BJ (cell line): ENCODE measurements at regions not wholly inside any gene's neighbourhood (a gene's known extent, or its start where the extent isn't known, plus 50 kb on each side); places are given as distances from the start of the nearest gene placed in this dataset.

ENCODE experiments used
- CTCF ChIA-PET: fragments of 350-600 bp; formaldehyde crosslinking; extraction: SDS; loops from one replicate; lab custom pipeline; 2021; ENCODE audit warnings: antibody characterized with exemption, inconsistent platforms; lab: Yijun Ruan, JAX
- POLR2A ChIA-PET: fragments of 300-600 bp; sonication (Branson Sonifier 250); formaldehyde crosslinking; extraction: SDS; loops from one replicate; lab custom pipeline; 2021; ENCODE audit warnings: antibody characterized with exemption; lab: Charles Lee
- DNase-seq: peaks from one replicate; pipeline ENCODE4 v3.0.0-alpha.2; 2011; ENCODE audit warnings: low read depth
- H3K27me3 ChIP-seq: 2 replicates; pipeline ENCODE4 v1.6.0; 2011; ENCODE audit warnings: low read length; ENCODE audit not compliant: control insufficient read depth, insufficient read depth
- H3K36me3 ChIP-seq: 2 replicates; pipeline ENCODE4 v1.5.1; 2011; ENCODE audit warnings: low read length; ENCODE audit not compliant: control insufficient read depth, insufficient read depth
- H3K4me3 ChIP-seq: 2 replicates; pipeline ENCODE4 v1.5.1; 2011; ENCODE audit warnings: low read depth, mild to moderate bottlenecking, control low read depth, low read length
- TF ChIP-seq, protein P1 (sequence below): IDR thresholded peaks from 2 replicates; pipeline ENCODE4 v1.5.1; 2011; ENCODE audit warnings: low read depth, mild to moderate bottlenecking, control low read depth, inconsistent platforms, low read length, moderate library complexity; ENCODE audit not compliant: insufficient read depth

DNA sequence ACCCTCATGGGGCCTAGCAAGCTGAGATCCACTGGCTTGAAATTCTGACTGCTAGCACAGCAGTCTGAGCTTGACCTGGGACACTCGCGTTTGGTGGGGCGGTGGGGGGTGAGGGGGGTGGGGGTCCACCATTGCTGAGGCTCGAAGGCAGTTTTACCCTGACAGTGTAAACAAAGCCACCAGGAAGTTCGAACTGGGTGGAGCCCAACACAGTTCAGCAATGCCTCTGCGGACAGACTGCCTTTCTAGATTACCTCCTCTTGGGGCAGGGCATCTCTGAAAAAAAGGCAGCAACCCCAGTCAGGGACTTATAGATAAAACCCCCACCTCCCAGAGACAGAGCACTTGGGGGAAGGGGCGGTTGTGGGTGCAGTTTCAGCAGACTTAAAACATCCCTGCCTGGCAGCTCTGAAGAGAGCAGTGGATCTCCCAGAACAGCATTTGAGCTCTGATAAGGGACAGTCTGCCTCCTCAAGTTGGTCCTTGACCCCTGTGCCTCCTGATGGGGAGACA is 149.7 kb upstream of the TANK start:
- Histone ChIP-seq H3K4me3 (no peak overlapping the region), H3K27me3 (peaks cover 1% of the 10 kb centered on the region; the same call in 1 of the 2 replicates), H3K36me3 (no peaks in the 10 kb centered on the region)
- POLR2A ChIA-PET = no interaction called here
- CTCF ChIA-PET = interaction anchor here (1.0 to 1.7 kb wide), 2 partner anchors 740 to 900 kb away, joined by 3 read pairs; no protein-coding TSS in a partner anchor
- TF ChIP-seq, protein P1, sequence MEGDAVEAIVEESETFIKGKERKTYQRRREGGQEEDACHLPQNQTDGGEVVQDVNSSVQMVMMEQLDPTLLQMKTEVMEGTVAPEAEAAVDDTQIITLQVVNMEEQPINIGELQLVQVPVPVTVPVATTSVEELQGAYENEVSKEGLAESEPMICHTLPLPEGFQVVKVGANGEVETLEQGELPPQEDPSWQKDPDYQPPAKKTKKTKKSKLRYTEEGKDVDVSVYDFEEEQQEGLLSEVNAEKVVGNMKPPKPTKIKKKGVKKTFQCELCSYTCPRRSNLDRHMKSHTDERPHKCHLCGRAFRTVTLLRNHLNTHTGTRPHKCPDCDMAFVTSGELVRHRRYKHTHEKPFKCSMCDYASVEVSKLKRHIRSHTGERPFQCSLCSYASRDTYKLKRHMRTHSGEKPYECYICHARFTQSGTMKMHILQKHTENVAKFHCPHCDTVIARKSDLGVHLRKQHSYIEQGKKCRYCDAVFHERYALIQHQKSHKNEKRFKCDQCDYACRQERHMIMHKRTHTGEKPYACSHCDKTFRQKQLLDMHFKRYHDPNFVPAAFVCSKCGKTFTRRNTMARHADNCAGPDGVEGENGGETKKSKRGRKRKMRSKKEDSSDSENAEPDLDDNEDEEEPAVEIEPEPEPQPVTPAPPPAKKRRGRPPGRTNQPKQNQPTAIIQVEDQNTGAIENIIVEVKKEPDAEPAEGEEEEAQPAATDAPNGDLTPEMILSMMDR = no peak
- no peak for DNase-seq

DNA sequence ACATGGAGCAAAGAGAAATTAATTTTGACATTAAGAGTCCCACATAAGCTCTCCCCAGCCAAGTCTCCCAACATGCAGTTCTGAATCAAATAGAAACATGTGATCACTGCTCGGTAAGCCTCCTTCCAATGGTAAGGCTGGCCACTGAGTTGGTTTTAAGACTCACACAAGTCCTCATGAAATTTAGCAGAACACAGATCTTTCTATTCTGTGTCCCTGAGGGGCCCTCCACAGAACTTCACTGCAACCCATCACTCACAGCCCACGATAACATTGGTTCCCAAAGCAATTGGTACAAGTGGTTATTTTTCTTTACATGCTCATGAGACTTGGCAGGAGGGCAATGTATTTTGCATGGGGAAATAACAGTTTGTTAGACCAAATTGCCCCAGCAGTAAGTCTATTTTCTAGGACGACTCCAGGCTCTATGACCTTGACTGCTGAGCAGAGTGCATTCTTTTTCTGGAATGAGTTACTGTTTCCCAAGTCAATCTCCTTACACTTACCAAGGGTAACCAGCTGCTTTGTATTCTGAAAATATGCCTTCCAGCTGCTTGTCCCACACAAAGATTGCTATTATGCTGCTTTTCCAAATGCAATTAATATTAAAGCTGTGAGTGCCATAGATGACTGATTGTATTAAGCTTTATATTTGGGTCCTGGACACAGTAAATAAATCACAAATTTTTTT is 142.3 kb upstream of the TANK start:
- TF ChIP-seq, protein P1 = no peak
- H3K36me3 ChIP-seq = no peaks in the 10 kb centered on the region
- DNase-seq = no peak
- no peaks in the 10 kb centered on the region for H3K27me3 ChIP-seq
- CTCF ChIA-PET = interaction anchor here (0.9 to 1.5 kb wide), 4 partner anchors 10 to 46 kb away, joined by 3 to 6 read pairs (median 4); no protein-coding TSS in a partner anchor
- POLR2A ChIA-PET = no interaction called here
- H3K4me3 ChIP-seq = no peak overlapping the region

DNA sequence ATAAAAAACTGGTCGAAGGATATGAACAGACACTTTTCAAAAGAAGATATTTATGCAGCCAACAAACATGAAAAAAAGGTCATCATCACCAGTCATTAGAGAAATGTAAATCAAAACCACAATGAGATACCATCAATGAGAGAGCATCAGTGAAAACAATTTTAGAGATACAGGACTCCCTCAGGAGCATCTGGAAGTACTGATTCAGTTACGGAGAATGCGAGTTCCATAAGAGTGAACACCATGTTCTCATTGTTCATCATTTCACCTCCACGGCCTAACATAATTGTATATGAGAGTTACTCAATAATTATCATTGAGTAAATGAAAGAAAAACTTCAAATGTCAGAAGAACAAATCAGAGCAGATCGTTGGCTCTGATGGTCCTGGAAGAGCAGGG is 140.9 kb upstream of the TANK start:
- no peaks in the 10 kb centered on the region for H3K27me3 ChIP-seq
- CTCF ChIA-PET = interaction anchor here (1.2 to 2.2 kb wide), 2 partner anchors 14 to 44 kb away, joined by 6 to 12 read pairs; no protein-coding TSS in a partner anchor
- POLR2A ChIA-PET = no interaction called here
- H3K4me3 ChIP-seq = no peak overlapping the region
- H3K36me3 ChIP-seq = no peaks in the 10 kb centered on the region
- TF ChIP-seq, protein P1 = no peak
- no peak for DNase-seq

DNA sequence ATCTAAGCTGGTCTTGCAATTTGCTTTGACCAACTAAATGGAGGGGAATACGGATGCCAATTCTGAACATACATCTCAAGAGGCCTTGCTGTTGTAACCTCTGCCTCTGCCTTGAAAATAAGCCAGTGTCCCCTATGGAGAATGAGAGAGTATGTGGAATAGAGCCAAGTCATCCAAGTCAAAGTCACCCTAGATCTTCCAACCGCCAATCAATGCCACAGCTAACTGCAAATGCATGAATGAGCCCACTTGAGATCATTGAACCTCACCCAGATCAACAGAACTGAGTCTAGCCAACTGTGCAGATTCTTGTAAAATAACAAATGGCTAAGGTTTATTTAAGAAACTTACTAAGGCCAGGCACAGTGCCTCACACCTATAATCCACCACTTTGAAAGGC is 139.8 kb upstream of the TANK start:
- Histone ChIP-seq H3K4me3 (no peak overlapping the region), H3K36me3 (no peaks in the 10 kb centered on the region), H3K27me3 (no peaks in the 10 kb centered on the region)
- ChIA-PET CTCF (interaction anchor here (0.6 to 2.2 kb wide), 3 partner anchors 15 to 135 kb away, joined by 3 to 12 read pairs (median 6); no protein-coding TSS in a partner anchor), POLR2A (no interaction called here)
- DNase-seq = no peak
- TF ChIP-seq, protein P1 = no peak

DNA sequence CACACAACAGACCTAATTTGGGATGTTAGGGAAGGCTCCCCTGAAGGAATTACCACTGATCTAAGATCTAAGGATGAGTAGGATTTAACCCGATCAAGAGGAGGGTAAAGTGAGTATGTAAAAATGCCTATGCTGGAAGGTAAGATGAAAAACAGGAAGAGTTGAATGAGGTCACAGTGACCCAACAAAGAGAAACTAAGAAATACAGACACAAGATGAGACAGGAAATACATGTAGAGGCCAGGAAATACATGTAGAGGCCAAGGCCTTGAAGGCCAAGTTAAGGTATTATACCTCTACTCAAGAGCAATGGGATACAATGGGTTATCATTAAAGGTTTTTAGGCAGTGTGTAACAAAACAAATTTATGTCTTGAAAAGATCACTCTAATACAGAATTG is 131.6 kb upstream of the TANK start:
- Histone ChIP-seq H3K36me3 (no peaks in the 10 kb centered on the region), H3K4me3 (no peak overlapping the region), H3K27me3 (no peaks in the 10 kb centered on the region)
- DNase-seq = no peak
- CTCF ChIA-PET = interaction anchor here (1.5 kb wide), 2 partner anchors 10 to 24 kb away, joined by 3 read pairs; no protein-coding TSS in a partner anchor
- TF ChIP-seq, protein P1 = no peak
- POLR2A ChIA-PET = no interaction called here
